ENCODE measurements at regions not wholly inside any gene's neighbourhood (a gene's known extent, or its start where the extent isn't known, plus 50 kb on each side); places are given as distances from the start of the nearest gene placed in this dataset.

GRCh38 chr6:146944809-146945208 lies 259.4 kb upstream of the STXBP5 start:
- DNase-seq (no peak), ATAC-seq (ENCODE audit: insufficient read depth, low read depth) (no peak)
- no peaks in the 10 kb centered on the region for H3K9me3 ChIP-seq (ENCODE audit: insufficient read depth, low read length, severe bottlenecking)
- H4K20me1 ChIP-seq (ENCODE audit: insufficient read depth, low read length): no peaks in the 10 kb centered on the region
- H2AFZ ChIP-seq (ENCODE audit: low read depth, low read length): no peak overlapping the region
- H3K36me3 ChIP-seq (ENCODE audit: insufficient read depth, low read length): no peaks in the 10 kb centered on the region
- H3K4me3 ChIP-seq (ENCODE audit: low read depth in 1 of 2, low read length in 2 of 2): no peak overlapping the region
- H3K79me2 ChIP-seq (ENCODE audit: insufficient read depth, low read length): no peaks in the 10 kb centered on the region
- no peak overlapping the region for H3K9ac ChIP-seq (ENCODE audit: low read depth, low read length)
- H3K4me2 ChIP-seq (ENCODE audit: insufficient read depth, low read length): no peak overlapping the region
- TF ChIP-seq EZH2 (IDR thresholded peaks at IDR 0.05; ENCODE audit: borderline replicate concordance, low read depth, low read length, severe bottlenecking): no peak
- TF ChIP-seq, protein P1, sequence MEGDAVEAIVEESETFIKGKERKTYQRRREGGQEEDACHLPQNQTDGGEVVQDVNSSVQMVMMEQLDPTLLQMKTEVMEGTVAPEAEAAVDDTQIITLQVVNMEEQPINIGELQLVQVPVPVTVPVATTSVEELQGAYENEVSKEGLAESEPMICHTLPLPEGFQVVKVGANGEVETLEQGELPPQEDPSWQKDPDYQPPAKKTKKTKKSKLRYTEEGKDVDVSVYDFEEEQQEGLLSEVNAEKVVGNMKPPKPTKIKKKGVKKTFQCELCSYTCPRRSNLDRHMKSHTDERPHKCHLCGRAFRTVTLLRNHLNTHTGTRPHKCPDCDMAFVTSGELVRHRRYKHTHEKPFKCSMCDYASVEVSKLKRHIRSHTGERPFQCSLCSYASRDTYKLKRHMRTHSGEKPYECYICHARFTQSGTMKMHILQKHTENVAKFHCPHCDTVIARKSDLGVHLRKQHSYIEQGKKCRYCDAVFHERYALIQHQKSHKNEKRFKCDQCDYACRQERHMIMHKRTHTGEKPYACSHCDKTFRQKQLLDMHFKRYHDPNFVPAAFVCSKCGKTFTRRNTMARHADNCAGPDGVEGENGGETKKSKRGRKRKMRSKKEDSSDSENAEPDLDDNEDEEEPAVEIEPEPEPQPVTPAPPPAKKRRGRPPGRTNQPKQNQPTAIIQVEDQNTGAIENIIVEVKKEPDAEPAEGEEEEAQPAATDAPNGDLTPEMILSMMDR (IDR thresholded peaks at IDR 0.05; ENCODE audit: borderline replicate concordance, extremely low read depth, low read length, poor library complexity, severe bottlenecking): no peak
- H3K27me3 ChIP-seq (ENCODE audit: insufficient read depth, low read length, poor library complexity): no peaks in the 10 kb centered on the region
- H3K4me1 ChIP-seq (ENCODE audit: insufficient read depth, low read length): no peaks in the 10 kb centered on the region
- no peak overlapping the region for H3K27ac ChIP-seq (ENCODE audit: low read length)

DNA sequence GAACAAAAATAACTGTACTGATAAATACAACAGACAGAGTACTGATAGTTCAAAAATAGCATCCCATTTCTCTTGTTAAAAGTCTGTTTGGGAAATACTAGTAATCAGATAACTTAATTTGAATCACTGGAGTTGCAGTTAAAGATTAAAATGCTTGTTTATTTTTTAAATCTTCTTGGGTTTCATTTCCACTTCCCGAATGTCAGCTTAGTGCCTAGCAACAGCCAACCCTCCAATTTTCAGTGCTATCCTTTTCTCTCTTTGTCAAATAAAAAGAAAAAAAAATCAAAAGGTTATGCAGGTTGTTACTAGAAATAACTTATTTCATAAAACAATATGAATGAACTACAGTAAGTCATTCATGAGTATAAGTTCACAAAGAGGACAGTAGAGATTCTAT lies 257.7 kb upstream of the STXBP5 start:
- Histone ChIP-seq H3K4me3 (ENCODE audit: low read depth in 1 of 2, low read length in 2 of 2) (no peak overlapping the region), H3K4me1 (ENCODE audit: insufficient read depth, low read length) (no peaks in the 10 kb centered on the region), H3K27ac (ENCODE audit: low read length) (no peak overlapping the region), H2AFZ (ENCODE audit: low read depth, low read length) (no peak overlapping the region), H3K9me3 (ENCODE audit: insufficient read depth, low read length, severe bottlenecking) (no peaks in the 10 kb centered on the region), H3K27me3 (ENCODE audit: insufficient read depth, low read length, poor library complexity) (no peaks in the 10 kb centered on the region), H3K79me2 (ENCODE audit: insufficient read depth, low read length) (no peaks in the 10 kb centered on the region), H3K36me3 (ENCODE audit: insufficient read depth, low read length) (no peaks in the 10 kb centered on the region), H4K20me1 (ENCODE audit: insufficient read depth, low read length) (no peaks in the 10 kb centered on the region), H3K9ac (ENCODE audit: low read depth, low read length) (no peak overlapping the region), H3K4me2 (ENCODE audit: insufficient read depth, low read length) (no peak overlapping the region)
- TF ChIP-seq EZH2 (IDR thresholded peaks at IDR 0.05; ENCODE audit: borderline replicate concordance, low read depth, low read length, severe bottlenecking): no peak
- TF ChIP-seq, protein P1 (IDR thresholded peaks at IDR 0.05; ENCODE audit: borderline replicate concordance, extremely low read depth, low read length, poor library complexity, severe bottlenecking): no peak
- no peak for DNase-seq
- ATAC-seq (ENCODE audit: insufficient read depth, low read depth): no peak

DNA sequence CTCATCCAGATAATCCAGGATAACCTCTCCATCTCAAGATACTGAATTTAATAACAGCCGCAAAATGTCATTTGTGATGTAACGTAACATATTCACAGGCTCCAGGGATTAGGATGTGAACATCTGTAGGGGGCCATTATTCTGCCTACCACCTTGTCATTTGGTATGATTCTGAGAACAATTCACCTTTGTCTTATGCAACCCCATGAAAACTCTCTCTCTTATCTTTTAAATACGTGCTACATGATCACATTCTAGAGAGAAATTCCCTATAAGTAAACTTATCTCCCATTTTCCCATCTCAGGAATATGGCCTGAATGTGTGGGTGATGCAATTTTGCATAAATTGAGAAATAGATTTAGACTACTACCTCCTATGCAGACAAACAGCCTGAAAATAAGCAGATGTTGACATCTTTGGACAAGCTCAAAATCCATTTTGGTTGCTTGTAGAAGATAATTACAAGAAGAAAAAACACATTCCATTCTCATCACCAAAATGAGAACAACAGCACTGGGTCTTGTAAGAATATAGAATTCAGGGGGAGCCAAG lies 255.4 kb upstream of the STXBP5 start:
- ATAC-seq (ENCODE audit: insufficient read depth, low read depth) (no peak), DNase-seq (no peak)
- Histone ChIP-seq H3K27ac (ENCODE audit: low read length) (no peak overlapping the region), H2AFZ (ENCODE audit: low read depth, low read length) (no peak overlapping the region), H3K4me2 (ENCODE audit: insufficient read depth, low read length) (no peak overlapping the region), H4K20me1 (ENCODE audit: insufficient read depth, low read length) (no peaks in the 10 kb centered on the region), H3K4me3 (ENCODE audit: low read depth in 1 of 2, low read length in 2 of 2) (no peak overlapping the region), H3K9me3 (ENCODE audit: insufficient read depth, low read length, severe bottlenecking) (no peaks in the 10 kb centered on the region), H3K4me1 (ENCODE audit: insufficient read depth, low read length) (no peaks in the 10 kb centered on the region), H3K79me2 (ENCODE audit: insufficient read depth, low read length) (no peaks in the 10 kb centered on the region), H3K27me3 (ENCODE audit: insufficient read depth, low read length, poor library complexity) (no peaks in the 10 kb centered on the region), H3K36me3 (ENCODE audit: insufficient read depth, low read length) (no peaks in the 10 kb centered on the region), H3K9ac (ENCODE audit: low read depth, low read length) (no peak overlapping the region)
- TF ChIP-seq EZH2 (IDR thresholded peaks at IDR 0.05; ENCODE audit: borderline replicate concordance, low read depth, low read length, severe bottlenecking): no peak
- TF ChIP-seq, protein P1 (IDR thresholded peaks at IDR 0.05; ENCODE audit: borderline replicate concordance, extremely low read depth, low read length, poor library complexity, severe bottlenecking): no peak

GRCh38 chr6:146949425-146949824 lies 254.8 kb upstream of the STXBP5 start:
- no peak overlapping the region for H3K27ac ChIP-seq (ENCODE audit: low read length)
- H3K9ac ChIP-seq (ENCODE audit: low read depth, low read length): no peak overlapping the region
- no peaks in the 10 kb centered on the region for H3K4me1 ChIP-seq (ENCODE audit: insufficient read depth, low read length)
- no peaks in the 10 kb centered on the region for H4K20me1 ChIP-seq (ENCODE audit: insufficient read depth, low read length)
- H3K9me3 ChIP-seq (ENCODE audit: insufficient read depth, low read length, severe bottlenecking): no peaks in the 10 kb centered on the region
- TF ChIP-seq, protein P1 (IDR thresholded peaks at IDR 0.05; ENCODE audit: borderline replicate concordance, extremely low read depth, low read length, poor library complexity, severe bottlenecking): no peak
- TF ChIP-seq EZH2 (IDR thresholded peaks at IDR 0.05; ENCODE audit: borderline replicate concordance, low read depth, low read length, severe bottlenecking): no peak
- H2AFZ ChIP-seq (ENCODE audit: low read depth, low read length): no peak overlapping the region
- no peaks in the 10 kb centered on the region for H3K79me2 ChIP-seq (ENCODE audit: insufficient read depth, low read length)
- H3K4me3 ChIP-seq (ENCODE audit: low read depth in 1 of 2, low read length in 2 of 2): no peak overlapping the region
- no peaks in the 10 kb centered on the region for H3K27me3 ChIP-seq (ENCODE audit: insufficient read depth, low read length, poor library complexity)
- no peak for DNase-seq
- no peak overlapping the region for H3K4me2 ChIP-seq (ENCODE audit: insufficient read depth, low read length)
- H3K36me3 ChIP-seq (ENCODE audit: insufficient read depth, low read length): no peaks in the 10 kb centered on the region
- ATAC-seq (ENCODE audit: insufficient read depth, low read depth): no peak
